Osteocyte (in vitro differentiated cells): ENCODE measurements at regions not wholly inside any gene's neighbourhood (a gene's known extent, or its start where the extent isn't known, plus 50 kb on each side); places are given as distances from the start of the nearest gene placed in this dataset.
"Not testable (repeated sequence)": the region's sequence is repeated elsewhere in the genome, so short reads cannot be mapped to it uniquely, and the experiment has no call there.

Experiments
- DNase-seq: peaks from one replicate; pipeline ENCODE4 v3.0.0; 2021; ENCODE audit warnings: mixed read lengths; ENCODE audit not compliant: unreplicated experiment; ENCODE audit errors: extremely low spot score
- H3K27ac Mint-ChIP-seq: one replicate; pipeline ENCODE4 v1.8.0; 2021; ENCODE audit warnings: mild to moderate bottlenecking, mixed read lengths; ENCODE audit not compliant: unreplicated experiment
- H3K27me3 Mint-ChIP-seq: one replicate; pipeline ENCODE4 v1.8.0; 2021; ENCODE audit warnings: mixed read lengths; ENCODE audit not compliant: unreplicated experiment
- H3K36me3 Mint-ChIP-seq: one replicate; pipeline ENCODE4 v1.8.0; 2021; ENCODE audit warnings: mixed read lengths; ENCODE audit not compliant: unreplicated experiment
- H3K4me1 Mint-ChIP-seq: one replicate; pipeline ENCODE4 v1.8.0; 2021; ENCODE audit warnings: mixed read lengths; ENCODE audit not compliant: unreplicated experiment
- H3K4me3 Mint-ChIP-seq: one replicate; pipeline ENCODE4 v1.8.0; 2021; ENCODE audit warnings: mild to moderate bottlenecking, moderate library complexity, mixed read lengths; ENCODE audit not compliant: unreplicated experiment
- H3K9me3 Mint-ChIP-seq: one replicate; pipeline ENCODE4 v1.8.0; 2021; ENCODE audit warnings: mixed read lengths; ENCODE audit not compliant: unreplicated experiment
- CTCF ChIP-seq: fragments of 200-600 bp; sonication (generic); IDR thresholded peaks from 2 replicates; pipeline ENCODE4 v1.5.0; 2021; ENCODE audit warnings: antibody characterized with exemption, mild to moderate bottlenecking, moderate library complexity

- Mint-ChIP-seq H3K4me1 (no peaks in the 10 kb centered on the region), H3K9me3 (peaks cover 18% of the 10 kb centered on the region), H3K36me3 (peaks cover 3% of the 10 kb centered on the region), H3K27ac (no peak overlapping the region), H3K27me3 (no peaks in the 10 kb centered on the region), H3K4me3 (no peak overlapping the region)
- DNase-seq, result no peak
- TF ChIP-seq CTCF, result no peak
These were observed 900.4 kb upstream of the ARRDC3 start for GRCh38 chr5:92283521-92283920.

- not testable (repeated sequence) for H3K36me3 Mint-ChIP-seq, H3K27me3 Mint-ChIP-seq, H3K27ac Mint-ChIP-seq, H3K9me3 Mint-ChIP-seq, H3K4me3 Mint-ChIP-seq, DNase-seq, H3K4me1 Mint-ChIP-seq
These were observed 888.6 kb upstream of the ARRDC3 start for GRCh38 chr5:92271750-92272149.

- Mint-ChIP-seq H3K36me3 (no peaks in the 10 kb centered on the region), H3K4me3 (no peak overlapping the region), H3K4me1 (no peaks in the 10 kb centered on the region), H3K27me3 (peaks cover 6% of the 10 kb centered on the region), H3K9me3 (no peaks in the 10 kb centered on the region), H3K27ac (no peak overlapping the region)
- no peak for TF ChIP-seq CTCF
- DNase-seq, result no peak
These were observed 885.2 kb upstream of the ARRDC3 start for GRCh38 chr5:92268343-92268742.

- Mint-ChIP-seq H3K4me1 (no peaks in the 10 kb centered on the region), H3K27ac (no peak overlapping the region), H3K4me3 (no peak overlapping the region), H3K9me3 (no peaks in the 10 kb centered on the region), H3K27me3 (peaks cover 6% of the 10 kb centered on the region), H3K36me3 (no peaks in the 10 kb centered on the region)
- TF ChIP-seq CTCF, result no peak
- DNase-seq, result no peak
These were observed 884.7 kb upstream of the ARRDC3 start for GRCh38 chr5:92267830-92268229.

- H3K4me3 Mint-ChIP-seq, result no peak overlapping the region
- no peaks in the 10 kb centered on the region for H3K4me1 Mint-ChIP-seq
- no peaks in the 10 kb centered on the region for H3K36me3 Mint-ChIP-seq
- DNase-seq, result no peak
- H3K9me3 Mint-ChIP-seq, result no peaks in the 10 kb centered on the region
- TF ChIP-seq CTCF, result no peak
- H3K27me3 Mint-ChIP-seq, result peaks cover 6% of the 10 kb centered on the region
- no peak overlapping the region for H3K27ac Mint-ChIP-seq
These were observed 882.7 kb upstream of the ARRDC3 start for GRCh38 chr5:92265804-92266203.

- H3K27ac Mint-ChIP-seq, H3K36me3 Mint-ChIP-seq, H3K9me3 Mint-ChIP-seq, DNase-seq, H3K4me1 Mint-ChIP-seq, H3K27me3 Mint-ChIP-seq, H3K4me3 Mint-ChIP-seq: not testable (repeated sequence)
These were observed 872.5 kb upstream of the ARRDC3 start for GRCh38 chr5:92255605-92256004.
